Hematopoietic multipotent progenitor cell treated with erythropoietin and hydrocortisone succinate and interleukin-3 and kit ligand, for 15 days (in vitro differentiated cells): ENCODE measurements at regions not wholly inside any gene's neighbourhood (a gene's known extent, or its start where the extent isn't known, plus 50 kb on each side); places are given as distances from the start of the nearest gene placed in this dataset.

Experiments
- DNase-seq: peaks from one replicate; pipeline ENCODE4 v3.0.0-alpha.2; 2015; ENCODE audit warnings: low spot score

DNA sequence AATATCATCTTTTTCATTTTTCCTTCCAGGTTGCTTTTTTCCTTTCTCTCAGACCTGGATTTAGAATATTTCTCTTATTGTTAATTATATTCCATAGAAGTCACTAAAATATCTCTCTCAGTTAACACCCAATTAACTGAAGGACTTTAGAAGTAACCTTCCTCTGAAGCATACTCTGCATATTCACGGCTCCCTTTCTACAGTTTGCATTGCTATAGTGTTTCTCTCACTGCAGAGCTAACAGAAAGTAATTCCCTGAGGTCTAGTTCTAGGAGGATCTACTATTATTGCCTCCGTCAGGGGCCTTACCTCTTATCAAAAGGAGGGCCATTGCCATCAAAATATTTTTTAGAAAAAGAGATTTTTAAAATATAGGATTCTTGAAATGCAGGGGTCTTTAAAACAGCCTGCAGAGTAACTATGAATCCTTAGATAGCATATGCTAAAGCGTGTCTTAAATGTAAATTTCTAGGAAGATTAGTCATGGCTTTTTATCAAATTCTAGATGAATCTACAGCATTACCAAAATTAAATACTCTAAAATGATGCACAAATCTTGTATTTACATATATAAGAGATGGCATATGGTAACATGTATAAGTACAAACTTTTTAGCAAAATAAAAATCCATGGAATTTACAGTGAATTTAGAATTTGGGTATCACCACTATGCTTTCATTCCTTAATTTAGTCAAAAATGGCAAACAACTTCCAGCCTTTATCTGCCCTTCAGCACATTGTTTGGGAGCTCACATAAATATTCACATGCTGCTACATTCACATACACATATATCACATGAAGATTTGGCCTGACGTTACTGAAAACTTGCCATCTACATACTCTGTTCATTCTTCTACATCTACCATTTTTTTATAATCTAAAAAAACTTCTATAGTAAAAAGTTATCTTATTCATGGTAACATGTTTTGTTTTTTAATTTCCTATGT lies 696.8 kb downstream of the OTOL1 start:
- no peak for DNase-seq

DNA sequence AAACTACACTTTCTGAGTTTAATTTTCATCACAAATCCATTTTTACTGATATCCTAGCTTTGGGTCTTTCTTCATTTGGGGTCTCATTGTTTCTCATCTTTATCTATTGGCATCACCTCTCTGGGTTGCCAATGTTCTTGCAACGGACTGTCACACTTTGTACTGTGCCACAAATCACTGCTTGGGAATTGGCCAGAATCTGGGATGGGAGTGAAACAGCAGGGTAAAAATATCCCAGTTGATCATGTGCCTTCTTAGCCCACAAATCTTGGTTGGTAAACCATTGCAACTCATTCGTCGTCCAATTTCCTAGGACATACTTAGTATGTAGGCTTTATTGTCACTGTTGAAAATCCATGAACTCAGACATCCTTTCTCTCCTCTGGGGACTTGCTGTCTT lies 698.5 kb downstream of the OTOL1 start:
- no peak for DNase-seq

DNA sequence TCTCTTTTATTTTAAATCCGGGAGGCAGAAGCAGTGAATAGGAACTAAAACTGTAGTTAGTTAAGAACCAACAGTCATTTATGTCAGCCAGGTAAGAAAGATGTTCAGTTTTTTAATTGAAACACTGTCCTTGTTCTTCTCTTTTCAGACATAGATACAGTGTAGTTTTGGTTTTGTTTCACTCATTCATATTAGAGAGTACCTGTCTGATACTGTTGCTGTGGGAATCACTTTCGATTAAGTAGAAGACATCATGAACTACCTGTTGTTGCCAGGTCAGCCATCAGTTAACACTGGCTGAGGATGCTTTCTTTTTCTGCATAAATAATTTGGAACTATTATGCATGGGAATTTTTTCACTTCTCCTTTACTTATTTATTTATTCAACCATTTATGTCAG lies 700.4 kb downstream of the OTOL1 start:
- no peak for DNase-seq

DNA sequence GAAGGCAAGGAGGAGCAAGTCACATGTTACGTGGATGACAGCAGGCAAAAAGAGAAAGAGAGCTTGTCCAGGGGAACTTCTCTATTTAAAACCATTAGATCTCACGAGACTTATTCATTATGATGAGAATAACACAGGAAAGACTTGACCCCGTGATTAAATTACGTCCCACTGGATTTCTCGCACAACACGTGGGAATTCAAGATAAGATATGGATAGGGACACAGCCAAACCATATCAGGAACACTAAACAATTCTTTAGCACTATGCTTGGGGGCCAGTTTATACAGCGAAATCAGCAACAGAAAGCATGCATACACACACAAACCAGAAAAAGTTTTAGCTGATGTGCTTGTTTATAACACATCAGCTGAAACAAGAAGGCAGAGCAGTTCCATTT lies 704.2 kb downstream of the OTOL1 start:
- DNase-seq, result no peak

DNA sequence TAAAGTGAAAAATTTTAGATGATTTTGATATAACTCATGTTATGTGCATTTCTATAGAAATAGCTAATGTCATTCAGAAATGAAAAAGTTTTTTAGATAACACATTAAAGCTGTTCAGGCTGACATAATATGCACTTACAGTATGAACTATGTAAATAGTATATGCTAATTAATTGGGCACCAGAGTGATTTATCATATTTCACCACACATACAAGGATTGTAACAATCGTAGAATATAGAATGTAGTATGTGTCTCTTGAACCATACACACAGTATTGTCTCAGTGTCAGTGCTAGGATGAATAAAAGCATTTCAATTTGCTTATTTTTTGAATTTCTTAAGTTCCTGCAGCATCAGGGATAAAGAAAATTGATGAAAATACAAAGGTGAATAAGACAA lies 710.0 kb downstream of the OTOL1 start:
- DNase-seq, result no peak

DNA sequence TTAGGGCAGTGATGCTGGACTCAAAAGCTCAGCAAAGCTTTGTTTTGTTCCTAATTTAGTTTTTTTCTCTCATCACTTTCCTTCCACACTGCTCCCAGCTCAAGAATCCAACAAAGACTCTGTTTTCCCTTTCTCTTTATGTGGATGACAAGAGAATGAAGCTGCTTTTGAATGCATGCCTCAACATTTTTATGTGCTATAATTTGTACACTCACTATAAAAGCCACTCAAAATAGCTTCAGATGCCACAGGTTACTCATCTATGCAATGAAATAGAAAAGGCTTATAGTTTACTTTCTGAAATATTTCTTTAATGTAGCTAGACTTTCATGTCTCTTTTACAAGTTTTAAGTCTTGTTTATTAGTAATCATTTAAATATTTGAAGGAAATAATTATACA lies 714.9 kb downstream of the OTOL1 start:
- DNase-seq, result no peak

DNA sequence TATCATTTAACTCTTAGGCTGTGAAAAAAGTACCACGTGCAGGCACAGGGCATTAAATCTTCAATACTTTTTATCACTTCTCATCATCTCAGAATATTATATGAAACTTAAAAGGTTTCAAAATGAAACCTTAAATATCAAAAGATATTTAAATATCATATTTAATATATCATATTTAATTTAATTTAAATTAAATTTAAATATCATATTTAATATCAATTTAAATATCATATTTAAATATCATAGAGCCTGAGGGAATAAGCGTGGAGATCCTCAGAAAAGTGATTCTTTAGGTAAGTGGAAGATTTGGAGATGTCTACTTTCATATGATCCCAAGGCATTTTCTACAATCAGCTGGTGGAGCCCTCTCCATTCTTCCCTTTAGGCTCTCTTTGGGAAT lies 716.6 kb downstream of the OTOL1 start:
- DNase-seq, result no peak

DNA sequence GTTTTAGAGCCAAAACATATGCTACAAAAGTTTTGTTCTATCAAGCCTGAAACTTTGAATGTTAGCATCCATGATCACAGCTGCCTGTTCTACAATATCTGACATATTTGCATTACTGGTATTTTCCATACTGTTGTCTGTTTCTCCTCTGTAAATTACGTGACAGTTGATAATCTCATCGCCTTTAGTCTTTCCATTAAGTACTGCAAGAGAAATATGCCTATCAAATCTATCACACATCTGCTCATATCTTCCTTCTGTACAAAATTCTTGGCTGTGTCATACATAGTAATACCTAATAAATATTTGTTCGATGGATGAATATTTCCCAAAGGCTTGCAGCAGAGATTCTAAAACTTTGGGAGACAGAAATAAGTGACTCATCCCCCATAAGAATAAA lies 717.3 kb downstream of the OTOL1 start:
- no peak for DNase-seq

DNA sequence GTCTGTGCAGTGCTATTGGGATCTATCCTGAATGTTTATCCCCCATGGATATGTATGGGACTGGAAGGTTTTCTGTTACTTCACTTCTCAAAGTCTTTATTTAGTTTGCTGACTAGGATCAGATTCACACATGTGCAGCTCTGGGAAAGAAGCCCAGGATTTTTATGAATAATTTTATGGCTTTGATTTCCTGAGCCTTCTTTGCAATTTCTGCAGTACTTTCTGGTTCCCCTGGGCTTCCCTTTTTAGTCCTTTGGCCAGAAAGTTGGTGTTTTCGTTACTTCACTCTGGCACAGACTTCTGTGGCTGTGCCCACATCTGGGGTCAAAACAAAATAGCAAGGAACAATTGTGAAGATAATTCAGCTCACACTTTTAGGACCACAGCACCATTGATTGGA lies 721.0 kb downstream of the OTOL1 start:
- DNase-seq, result no peak

DNA sequence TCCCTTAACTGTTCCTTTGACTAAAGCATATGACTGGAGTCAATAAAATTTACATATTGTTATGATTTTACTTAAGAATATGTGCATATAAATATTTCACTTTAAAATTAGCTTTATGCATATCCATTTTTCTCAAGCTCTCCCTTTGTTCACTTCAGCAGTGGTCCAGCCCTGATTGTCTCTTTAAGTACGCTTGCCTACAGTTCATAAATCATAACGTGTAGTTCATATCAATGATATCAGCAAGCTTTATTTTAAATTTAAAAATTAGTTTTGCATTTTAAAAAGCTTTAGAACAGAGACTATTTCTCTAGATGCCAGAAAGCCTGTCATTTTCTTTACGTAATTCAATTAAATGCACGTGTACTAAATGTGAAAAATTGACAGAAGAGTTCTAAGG lies 721.9 kb downstream of the OTOL1 start:
- no peak for DNase-seq

DNA sequence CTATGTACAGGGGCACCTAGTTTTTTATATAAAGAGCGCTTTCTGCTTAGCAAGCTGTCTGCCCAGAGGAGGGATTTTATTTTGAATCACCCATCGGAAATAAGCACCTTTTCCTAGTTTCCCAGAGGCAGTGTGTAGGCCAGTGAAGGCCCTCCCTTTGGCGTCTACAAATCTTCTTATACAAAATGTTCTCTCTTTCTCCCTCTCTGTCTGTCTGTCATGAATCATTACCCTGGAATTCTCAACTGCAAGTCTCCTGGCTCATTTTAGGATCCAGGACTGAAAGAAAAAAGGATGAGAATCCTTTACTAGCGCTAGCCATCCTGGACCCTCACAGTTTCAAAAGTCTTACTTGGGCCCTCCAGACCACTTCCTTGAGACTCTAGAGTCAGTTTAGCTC lies 728.1 kb downstream of the OTOL1 start:
- no peak for DNase-seq

DNA sequence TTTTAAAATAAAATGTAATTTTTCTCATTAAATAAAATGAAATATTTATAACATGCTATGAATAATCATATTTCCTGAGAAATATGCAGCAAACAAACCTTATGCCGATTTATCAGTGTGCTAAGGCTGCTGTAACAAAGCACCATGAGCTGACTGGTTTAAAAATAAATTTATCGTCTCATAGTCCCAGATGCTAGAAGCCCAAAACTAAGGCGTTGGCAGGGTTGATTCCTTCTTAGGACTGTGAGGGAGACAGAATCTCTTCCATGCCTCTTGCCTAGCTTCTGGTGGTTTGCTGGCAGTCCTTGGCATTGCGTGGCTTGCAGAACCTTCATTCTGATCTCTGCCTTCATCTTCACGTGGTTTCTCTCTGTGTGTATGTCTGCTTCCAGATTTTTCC lies 740.3 kb downstream of the OTOL1 start:
- no peak for DNase-seq

DNA sequence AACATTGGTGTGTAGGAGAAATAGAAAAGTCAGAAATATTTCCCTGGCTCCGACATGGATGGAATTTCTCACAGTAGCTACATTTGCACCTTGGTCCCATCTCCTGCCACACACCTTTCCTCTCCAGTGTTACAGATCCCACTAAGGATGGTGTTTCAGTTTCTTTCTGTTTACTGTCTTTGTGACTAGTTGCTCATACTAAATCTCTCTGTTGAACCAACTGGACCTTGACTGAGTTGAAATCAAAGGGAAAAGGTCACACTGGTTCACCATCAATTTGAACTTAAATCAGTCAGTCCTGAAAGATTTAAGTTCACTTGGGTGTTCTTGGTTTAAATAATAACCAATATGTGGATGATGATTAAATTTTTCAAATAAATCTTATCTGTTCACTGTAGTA lies 754.2 kb downstream of the OTOL1 start:
- DNase-seq, result no peak

DNA sequence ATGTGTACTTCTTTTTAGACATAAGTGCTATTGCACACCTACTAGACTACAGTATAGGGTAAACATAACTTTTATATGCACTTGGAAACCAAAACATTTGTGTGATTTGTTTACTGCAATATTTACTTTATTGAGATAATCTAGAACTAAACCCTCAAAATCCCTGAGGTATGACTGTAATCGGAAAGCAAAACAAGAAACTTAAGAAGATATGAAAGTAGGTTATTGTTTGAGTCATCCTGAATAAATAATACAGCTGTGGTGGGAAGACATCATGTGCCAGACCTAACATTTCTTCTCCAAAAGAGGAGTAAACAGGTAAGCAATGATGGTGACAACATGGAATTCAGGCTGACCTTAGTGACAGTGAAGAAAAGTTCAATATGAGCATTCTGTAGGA lies 765.5 kb downstream of the OTOL1 start:
- DNase-seq, result no peak

DNA sequence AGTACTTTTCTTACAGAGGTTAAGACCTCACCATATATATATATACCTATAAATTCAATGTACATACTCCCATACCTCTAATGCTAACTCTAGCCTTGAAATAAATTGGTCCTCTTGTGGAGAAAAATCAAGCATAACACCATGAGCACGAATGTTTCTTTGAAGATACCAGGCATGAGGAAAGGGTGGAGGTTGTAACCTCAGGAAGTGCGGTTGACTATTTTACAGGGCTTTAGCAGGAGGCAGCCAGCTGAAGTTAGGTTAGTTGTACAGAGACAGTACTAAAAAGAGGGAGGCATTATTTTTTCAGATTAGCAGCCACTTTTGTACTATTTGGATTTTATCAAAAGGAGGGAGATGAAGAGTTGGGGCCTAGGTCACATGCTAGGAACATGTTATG lies 767.0 kb downstream of the OTOL1 start:
- DNase-seq, result no peak

DNA sequence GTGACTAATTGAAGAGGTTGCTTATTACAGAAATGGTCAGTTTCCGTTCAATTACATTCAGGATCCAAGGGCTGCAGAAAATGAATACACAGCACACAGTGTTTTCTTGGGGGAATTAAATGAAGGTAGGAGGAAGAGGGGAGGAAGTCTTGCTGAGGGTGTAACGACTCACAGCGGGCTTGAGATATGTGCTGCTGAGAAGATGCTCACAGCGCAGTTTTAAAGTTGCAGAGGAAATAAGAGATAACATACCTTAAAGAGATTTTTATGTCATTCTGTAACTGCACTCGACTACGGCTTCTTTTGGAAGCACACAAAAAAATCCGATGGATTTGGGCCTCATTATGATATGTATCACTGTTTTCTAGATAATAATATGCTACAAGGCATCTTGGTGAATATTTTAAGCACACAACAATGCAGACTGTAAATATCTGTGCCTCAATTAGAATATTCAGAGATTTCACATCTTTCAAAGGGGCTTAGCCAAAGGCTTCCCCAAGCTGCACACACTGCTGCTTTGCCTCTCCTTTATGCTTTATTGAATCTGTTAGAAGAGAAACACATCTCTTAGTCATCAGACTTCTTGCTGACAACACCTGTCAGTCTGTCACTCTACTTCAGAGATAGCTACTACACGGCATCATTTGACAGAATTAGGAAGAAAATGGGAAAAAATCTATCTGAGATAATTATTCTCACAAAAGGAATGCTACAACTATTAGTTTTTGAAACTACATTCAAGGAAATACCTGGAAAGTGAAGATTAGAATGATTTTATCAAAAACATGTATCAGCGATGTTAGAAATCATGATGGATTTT lies 773.2 kb downstream of the OTOL1 start:
- DNase-seq, result no peak

DNA sequence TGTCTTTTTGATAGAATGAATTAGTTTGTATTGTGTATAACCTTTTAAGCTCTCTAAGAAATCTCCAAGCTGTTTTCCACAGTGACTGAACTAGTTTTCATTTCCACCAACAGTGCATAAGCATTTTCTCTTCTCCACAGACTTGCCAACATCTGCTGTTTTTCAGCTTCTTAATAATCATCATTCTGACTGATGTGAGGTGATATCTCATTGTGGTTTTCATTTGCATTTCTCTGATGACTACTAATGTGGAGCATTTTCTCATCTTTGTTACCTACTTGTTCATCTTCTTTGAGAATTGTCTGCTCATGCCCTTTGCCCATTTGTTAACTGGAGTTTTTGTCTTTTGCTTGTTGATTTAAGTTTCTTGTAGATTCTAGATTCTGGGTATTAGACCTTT lies 777.5 kb downstream of the OTOL1 start:
- no peak for DNase-seq

DNA sequence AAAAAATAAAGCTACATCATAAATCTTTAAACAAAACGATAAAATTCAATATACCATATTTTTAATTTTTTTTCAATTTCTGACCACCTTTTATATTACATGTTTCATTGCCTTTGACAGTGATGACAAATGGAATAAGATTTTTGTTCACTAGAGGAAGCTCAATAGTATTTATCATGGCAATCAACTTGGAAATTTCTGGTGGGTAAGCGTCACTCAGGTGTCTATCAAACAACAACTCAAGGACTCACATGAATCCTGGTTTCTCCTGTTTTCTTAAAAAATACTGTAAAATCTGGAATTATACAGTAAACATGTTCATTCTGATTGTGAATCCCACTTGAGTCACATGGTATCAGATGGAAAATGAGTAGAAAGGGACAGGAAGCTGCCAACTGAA lies 782.2 kb downstream of the OTOL1 start:
- no peak for DNase-seq

DNA sequence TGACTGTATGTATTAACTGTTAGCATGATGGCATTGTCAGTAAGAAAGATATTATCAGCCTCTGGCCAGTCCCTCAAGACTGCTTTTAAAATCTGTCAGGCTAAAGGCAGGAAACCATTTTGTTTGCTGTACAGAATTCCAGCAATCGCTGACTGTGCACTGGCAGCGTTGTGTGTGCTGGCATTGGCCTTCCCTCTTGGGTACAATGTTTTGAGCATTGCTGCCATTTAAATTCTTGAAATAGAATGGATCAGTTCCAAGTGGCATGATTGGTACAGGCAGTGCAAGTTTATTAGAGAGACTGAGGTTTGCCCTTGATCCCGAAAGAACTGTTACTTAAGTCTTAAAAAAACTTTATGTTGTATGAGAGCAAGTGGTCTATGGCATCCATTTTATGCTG lies 788.7 kb downstream of the OTOL1 start:
- DNase-seq, result no peak

DNA sequence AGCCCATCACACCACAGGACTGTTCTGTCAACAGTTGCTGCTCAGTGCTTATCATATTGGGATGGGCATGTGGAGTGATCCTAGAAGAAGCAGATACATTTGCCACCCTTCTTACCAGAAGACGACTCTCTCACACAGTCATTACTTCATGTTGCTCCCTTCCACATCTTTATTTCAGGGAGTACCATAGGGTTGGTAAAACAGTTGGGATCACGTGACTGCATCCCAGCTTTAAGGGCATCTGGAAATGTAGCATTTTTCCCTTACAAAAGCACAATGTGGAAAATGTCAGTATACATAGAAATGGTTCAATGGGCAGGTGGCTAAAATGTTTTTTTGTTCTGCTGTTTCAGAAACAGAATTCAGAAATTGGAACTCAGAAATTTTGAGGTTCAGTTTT lies 791.0 kb downstream of the OTOL1 start:
- no peak for DNase-seq

DNA sequence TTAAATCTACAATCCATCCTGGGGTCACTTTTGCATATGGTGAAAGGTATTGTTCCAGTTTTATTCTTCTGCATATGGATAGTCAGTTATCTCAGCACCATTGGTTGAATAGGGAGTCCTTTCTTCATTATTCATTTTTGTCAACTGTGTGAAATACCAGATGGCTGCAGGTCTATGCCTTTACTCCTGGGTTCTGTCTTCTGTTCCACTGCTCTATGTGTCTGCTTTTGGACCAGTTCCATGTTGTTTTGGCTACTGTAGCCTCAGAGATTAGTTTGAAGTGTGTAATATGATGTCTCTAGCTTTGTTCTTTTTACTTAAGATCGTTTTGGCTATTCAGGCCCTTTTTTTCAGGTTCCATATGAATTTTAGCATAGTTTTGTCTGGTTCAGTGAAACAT lies 795.8 kb downstream of the OTOL1 start:
- DNase-seq, result no peak

DNA sequence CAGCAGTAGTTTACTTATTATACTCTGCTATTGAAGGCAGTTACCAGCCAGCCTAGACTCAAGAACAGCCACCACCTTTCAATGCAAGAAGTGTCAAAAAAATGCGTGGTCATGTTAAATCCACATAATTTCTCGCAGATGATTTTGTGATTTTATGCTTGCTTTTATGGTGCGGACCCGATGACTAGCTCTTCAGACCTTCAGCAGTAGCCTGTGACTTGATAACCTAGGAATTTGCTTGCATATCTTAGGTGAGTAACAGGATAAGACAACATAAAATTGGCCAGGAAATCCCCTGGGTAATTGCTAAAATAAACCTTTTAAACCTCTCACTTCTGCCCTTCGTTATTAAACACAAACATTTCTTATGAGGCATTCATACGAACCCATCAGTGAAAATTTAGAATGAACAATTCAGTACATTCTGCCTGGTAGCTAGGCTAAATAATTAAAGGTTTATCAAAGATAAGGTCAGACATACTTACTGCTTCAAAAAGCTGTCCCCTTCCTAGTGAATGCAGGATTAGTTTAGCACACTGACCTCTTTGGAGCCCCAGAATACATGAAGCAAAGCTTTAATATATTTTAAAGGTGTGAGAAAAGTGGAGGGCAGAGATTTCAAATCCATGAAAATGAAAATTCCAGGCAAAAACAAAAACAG lies 798.8 kb downstream of the OTOL1 start:
- DNase-seq, result no peak
